ENCODE measurements at regions not wholly inside any gene's neighbourhood (a gene's known extent, or its start where the extent isn't known, plus 50 kb on each side); places are given as distances from the start of the nearest gene placed in this dataset.

- no peak for DNase-seq
These were observed 1350.5 kb downstream of the TBC1D22A start for GRCh38 chr22:48112687-48113521.

GRCh38 chr22:48106715-48107259, 1344.3 kb downstream of the TBC1D22A start:
- no peak for DNase-seq

- no peak for DNase-seq
These were observed 1343.8 kb downstream of the TBC1D22A start for GRCh38 chr22:48106215-48106614.

GRCh38 chr22:48105259-48105658, 1342.8 kb downstream of the TBC1D22A start:
- DNase-seq = no peak

GRCh38 chr22:48104766-48105165, 1342.3 kb downstream of the TBC1D22A start:
- DNase-seq = no peak

GRCh38 chr22:48104102-48104738, 1341.8 kb downstream of the TBC1D22A start:
- no peak for DNase-seq

GRCh38 chr22:48103126-48103875, 1340.9 kb downstream of the TBC1D22A start:
- DNase-seq = no peak

GRCh38 chr22:48102581-48102980, 1340.1 kb downstream of the TBC1D22A start:
- DNase-seq = no peak

- DNase-seq = no peak
These were observed 1339.3 kb downstream of the TBC1D22A start for GRCh38 chr22:48101704-48102103.

GRCh38 chr22:48100685-48101417, 1338.4 kb downstream of the TBC1D22A start:
- DNase-seq = no peak

GRCh38 chr22:48099671-48100070, 1337.2 kb downstream of the TBC1D22A start:
- DNase-seq = no peak

GRCh38 chr22:48099251-48099650, 1336.8 kb downstream of the TBC1D22A start:
- DNase-seq = no peak

- no peak for DNase-seq
These were observed 1336.4 kb downstream of the TBC1D22A start for GRCh38 chr22:48098921-48099245.

- no peak for DNase-seq
These were observed 1335.9 kb downstream of the TBC1D22A start for GRCh38 chr22:48098243-48098920.

GRCh38 chr22:48097723-48098122, 1335.3 kb downstream of the TBC1D22A start:
- no peak for DNase-seq

- DNase-seq = no peak
These were observed 1334.6 kb downstream of the TBC1D22A start for GRCh38 chr22:48096851-48097665.

- no peak for DNase-seq
These were observed 1334.0 kb downstream of the TBC1D22A start for GRCh38 chr22:48096411-48096810.

- DNase-seq = no peak
These were observed 1331.5 kb downstream of the TBC1D22A start for GRCh38 chr22:48093981-48094380.

GRCh38 chr22:48092866-48093265, 1330.4 kb downstream of the TBC1D22A start:
- DNase-seq = no peak

GRCh38 chr22:48091656-48092223, 1329.3 kb downstream of the TBC1D22A start:
- DNase-seq = no peak
